HG03571 (cell line): ENCODE measurements at regions not wholly inside any gene's neighbourhood (a gene's known extent, or its start where the extent isn't known, plus 50 kb on each side); places are given as distances from the start of the nearest gene placed in this dataset.

Experiments
- ATAC-seq: cut with Tn5 transposase; IDR thresholded peaks from one replicate; pipeline ENCODE4 v1.9.1; 2021; ENCODE audit not compliant: unreplicated experiment

GRCh38 chr16:73846356-73846755 lies 450.3 kb upstream of the PSMD7 start:
- no peak for ATAC-seq

DNA sequence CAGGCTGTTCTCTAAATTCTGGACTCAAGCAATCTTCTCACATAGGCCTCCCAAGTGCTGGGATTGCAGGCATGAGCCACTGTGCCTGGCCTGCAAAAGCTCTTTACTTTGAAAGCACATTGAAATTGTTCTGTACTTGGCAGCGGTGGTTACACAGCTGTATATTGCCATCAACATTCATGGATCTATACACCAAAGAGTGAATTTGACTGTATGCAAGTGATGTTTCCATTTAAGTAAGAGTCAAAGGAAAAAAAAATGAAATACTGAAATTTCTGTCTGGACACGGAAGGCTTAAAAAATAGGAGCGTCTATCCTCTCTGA lies 450.6 kb upstream of the PSMD7 start:
- no peak for ATAC-seq

GRCh38 chr16:73845238-73846006 lies 451.2 kb upstream of the PSMD7 start:
- ATAC-seq: no peak

- ATAC-seq: no peak
Observed at GRCh38 chr16:73840728-73841127, 455.9 kb upstream of the PSMD7 start.

DNA sequence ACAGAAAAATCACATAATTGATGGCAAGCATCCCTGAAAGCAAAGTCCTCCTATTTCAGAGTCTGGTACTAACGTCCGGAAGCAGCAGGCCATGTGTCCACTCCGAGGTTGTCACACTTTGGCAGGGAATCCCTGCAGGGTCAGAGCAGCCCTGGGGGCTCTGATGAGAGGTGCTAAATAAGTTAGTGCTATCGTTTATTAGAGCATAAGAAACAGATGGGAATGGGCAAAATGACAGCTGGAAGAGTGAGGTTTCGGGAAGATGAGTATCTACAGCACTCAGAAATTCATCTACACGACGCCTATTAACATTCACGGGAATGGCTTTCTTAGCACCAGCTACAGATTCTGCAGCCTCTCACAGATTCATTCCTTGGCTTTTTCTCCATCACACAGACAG lies 465.4 kb upstream of the PSMD7 start:
- no peak for ATAC-seq

GRCh38 chr16:73823205-73823849 lies 473.3 kb upstream of the PSMD7 start:
- ATAC-seq: no peak

DNA sequence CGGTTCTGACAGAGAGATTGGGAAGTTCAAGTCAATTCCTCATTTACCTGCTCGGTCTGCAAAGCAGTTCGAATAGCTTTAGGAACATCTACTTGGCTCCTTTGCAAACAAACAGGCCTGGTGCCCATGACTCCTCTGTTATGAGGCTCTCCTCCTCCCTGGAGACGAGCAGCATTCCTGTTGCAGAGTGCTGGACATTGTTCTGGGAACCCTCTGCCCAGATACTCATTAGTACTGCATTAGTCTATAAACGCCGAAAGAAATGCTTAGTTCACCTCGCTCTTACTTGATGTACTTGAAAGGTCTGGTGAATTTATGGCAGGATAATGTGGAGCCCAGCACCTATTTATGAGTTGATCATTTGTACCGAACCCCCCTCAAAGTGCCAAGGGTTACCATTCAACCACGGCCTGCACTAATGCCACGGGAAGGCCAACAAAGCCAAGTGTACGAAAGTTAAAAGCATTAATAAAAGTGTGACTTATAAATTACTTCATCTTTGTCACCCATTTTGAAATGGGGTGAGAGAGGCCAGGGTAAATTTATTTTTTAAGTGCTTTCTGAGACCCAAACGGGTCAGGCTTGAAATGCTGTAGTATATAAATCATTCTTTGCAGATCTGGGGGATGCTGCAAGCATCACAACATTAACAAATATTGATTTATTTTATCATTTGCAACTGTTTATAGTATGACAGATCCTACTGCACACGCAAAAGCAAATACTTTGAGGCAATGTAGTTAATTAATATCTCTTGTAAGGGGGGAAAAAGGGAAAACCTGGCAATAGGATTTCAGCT lies 478.9 kb upstream of the PSMD7 start:
- no peak for ATAC-seq

- no peak for ATAC-seq
Observed at GRCh38 chr16:73813527-73813926, 483.1 kb upstream of the PSMD7 start.

GRCh38 chr16:73804456-73804855 lies 492.2 kb upstream of the PSMD7 start:
- no peak for ATAC-seq

- no peak for ATAC-seq
Observed at GRCh38 chr16:73798471-73798870, 498.1 kb upstream of the PSMD7 start.

GRCh38 chr16:73797115-73797514 lies 499.5 kb upstream of the PSMD7 start:
- no peak for ATAC-seq

DNA sequence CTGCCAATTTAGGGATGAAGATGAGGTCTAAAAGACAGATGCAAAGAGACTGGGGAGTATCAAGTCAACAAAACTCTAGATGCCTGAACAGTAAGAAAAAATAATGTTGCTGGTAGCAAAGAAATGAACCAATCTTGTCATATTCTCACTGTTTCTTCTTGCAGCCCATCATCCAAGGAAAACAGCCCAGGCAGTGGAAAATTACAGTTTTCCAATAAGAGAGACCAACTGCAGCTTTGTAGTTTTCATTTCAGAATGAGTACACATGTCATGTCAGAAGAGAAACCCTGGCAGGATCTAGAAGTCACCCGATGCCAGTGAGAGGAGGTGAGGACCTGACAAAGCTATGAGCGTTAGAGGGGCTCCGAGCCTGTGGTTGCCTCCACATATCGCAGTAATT lies 500.4 kb upstream of the PSMD7 start:
- no peak for ATAC-seq

- ATAC-seq: no peak
Observed at GRCh38 chr16:73794994-73795393, 501.6 kb upstream of the PSMD7 start.

DNA sequence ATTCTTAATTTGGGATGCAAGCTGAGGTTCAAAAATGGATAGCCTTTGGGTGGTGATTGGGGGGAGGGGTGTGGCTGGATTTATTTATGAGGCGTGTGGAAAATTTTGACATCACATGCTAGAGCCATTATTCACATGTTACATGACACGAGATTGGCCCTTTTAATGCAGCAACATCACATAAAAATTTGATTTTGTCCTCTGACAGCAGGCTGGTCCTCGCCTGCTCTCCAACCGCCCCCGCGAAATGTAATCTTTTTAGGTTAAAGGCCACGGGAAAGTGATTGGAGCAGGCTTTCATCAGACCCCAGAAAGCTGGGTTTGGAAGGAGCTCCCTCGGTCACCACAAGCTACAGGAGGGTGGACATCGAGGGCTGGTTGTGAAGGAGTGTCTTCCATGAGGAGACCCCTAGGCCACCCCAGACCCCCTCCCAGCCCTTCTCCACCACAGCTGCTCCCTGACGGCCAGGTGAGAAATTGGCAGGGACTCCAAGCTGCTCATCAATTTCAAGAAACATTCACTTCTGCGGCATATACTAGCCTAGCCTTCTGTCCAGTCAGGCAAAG lies 502.7 kb upstream of the PSMD7 start:
- no peak for ATAC-seq

- ATAC-seq: no peak
Observed at GRCh38 chr16:73793260-73793659, 503.4 kb upstream of the PSMD7 start.

GRCh38 chr16:73792199-73793020 lies 504.2 kb upstream of the PSMD7 start:
- ATAC-seq: no peak

DNA sequence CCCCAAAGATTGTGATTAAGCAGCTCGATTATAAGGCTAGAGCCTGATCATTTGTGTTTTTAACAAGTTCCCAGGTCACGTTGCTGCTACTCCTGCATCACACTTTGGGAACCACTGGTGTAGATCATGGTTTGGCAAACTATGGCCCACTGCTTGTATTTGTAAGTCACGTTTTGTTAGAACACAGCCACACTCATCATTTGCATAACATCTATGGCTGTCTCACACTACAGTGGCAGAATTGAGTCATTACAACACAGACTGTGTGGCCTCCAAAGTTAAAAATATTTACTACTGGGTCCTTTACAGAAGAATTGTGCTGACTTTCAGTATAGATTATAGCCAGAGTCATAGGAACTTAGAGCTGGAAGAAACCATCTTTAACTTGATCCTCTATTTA lies 515.3 kb upstream of the PSMD7 start:
- no peak for ATAC-seq

GRCh38 chr16:73778887-73779286 lies 517.7 kb upstream of the PSMD7 start:
- no peak for ATAC-seq

GRCh38 chr16:73775841-73776388 lies 520.7 kb upstream of the PSMD7 start:
- ATAC-seq: no peak

DNA sequence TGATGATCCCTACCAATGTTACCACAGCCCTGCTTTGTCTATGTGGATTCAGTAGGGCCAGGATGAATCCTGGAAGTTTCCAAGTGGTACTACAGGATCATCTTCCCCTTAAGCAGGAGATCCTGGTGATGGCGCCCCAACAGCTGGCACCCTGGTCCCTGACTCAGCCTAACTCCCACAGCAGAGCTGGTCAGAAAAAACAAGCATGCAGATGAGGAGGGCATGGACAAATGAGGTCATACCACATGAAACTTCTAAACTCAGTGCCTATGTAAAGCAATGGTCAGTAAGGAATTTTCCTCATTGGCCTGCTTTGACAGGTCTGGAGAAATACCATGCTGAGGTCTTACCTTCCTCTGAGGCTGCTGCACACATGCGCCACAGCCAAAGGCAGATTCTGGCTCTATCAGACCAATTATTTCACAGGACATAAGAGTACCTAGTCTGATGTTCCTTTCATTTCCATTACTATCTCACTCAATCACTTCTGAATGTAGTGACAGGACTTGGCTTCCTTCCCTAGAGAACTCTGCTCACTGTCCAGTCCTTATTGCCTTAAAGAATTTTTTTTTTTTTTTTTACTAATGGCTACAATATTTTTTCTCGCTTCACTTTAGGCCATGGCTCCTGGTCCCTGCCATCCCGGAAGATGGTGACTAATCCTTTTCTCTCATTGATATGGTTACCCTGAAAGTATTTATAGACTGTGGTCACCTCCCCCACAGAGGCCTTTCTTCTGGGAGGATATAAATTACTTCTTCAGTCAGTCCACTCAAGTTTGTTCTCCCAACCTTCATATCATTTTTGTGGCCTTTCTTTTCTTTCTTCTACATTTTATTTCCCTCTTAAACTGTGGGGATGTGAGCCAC lies 525.2 kb upstream of the PSMD7 start:
- ATAC-seq: no peak
